Astrocyte of the spinal cord (primary cell): ENCODE measurements at regions not wholly inside any gene's neighbourhood (a gene's known extent, or its start where the extent isn't known, plus 50 kb on each side); places are given as distances from the start of the nearest gene placed in this dataset.

Source experiments
- DNase-seq: peaks from one replicate; pipeline ENCODE4 v3.0.0; 2011; ENCODE audit warnings: low read depth, low spot score
- H3K4me3 ChIP-seq: 2 replicates; pipeline ENCODE4 v1.5.1; 2011; ENCODE audit warnings: low read depth, mild to moderate bottlenecking, low read length, moderate library complexity
- in situ Hi-C: cut with HindIII; loops from 2 replicates; pipeline ENCODE4 v1.10.0; 2017; ENCODE audit warnings: low sequenced_read_pairs
- TF ChIP-seq, protein P1 (sequence below): IDR thresholded peaks from 2 replicates; pipeline ENCODE4 v1.5.1; 2012; ENCODE audit warnings: low read depth, mild to moderate bottlenecking, low read length, inconsistent platforms

DNA sequence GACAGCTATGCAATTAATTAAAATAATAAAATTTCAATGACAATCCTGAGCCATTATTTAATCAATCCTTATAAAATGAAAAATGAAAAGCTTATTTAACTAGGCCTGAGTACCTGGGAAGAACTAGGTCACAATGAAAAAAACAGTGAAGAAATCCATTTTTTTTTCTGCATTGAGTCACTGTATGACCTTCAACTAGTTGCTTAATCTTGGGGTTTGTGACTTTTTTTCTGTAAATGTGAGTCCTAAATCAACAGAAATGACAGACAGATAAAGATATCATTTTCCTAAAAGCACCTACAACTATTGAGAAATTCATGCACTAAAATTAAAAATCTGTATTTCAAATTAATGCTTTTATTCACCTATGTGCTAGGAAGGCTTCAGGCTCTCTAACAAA is 96.8 kb downstream of the TMEM26 start:
- TF ChIP-seq, protein P1, sequence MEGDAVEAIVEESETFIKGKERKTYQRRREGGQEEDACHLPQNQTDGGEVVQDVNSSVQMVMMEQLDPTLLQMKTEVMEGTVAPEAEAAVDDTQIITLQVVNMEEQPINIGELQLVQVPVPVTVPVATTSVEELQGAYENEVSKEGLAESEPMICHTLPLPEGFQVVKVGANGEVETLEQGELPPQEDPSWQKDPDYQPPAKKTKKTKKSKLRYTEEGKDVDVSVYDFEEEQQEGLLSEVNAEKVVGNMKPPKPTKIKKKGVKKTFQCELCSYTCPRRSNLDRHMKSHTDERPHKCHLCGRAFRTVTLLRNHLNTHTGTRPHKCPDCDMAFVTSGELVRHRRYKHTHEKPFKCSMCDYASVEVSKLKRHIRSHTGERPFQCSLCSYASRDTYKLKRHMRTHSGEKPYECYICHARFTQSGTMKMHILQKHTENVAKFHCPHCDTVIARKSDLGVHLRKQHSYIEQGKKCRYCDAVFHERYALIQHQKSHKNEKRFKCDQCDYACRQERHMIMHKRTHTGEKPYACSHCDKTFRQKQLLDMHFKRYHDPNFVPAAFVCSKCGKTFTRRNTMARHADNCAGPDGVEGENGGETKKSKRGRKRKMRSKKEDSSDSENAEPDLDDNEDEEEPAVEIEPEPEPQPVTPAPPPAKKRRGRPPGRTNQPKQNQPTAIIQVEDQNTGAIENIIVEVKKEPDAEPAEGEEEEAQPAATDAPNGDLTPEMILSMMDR, result no peak
- no peak overlapping the region for H3K4me3 ChIP-seq
- in situ Hi-C loops, result no loop called here
- DNase-seq, result no peak

DNA sequence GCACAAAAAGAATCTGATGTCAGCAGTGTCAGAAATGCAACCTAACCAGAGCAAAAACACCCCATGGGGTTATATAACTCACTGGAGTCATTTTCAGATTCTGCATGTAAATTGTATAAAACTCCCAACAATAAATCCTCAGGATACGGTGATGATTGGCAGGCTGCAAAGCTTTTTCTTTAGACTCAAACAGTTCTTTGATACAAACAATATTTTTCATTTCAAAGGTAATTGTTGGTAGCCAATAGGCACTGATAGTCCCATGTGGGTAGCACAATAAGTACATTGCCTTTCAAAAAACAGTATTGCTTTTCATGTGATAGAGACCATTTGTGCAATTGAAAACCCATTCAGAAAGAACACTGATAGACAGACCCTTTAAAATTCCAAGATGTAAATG is 98.0 kb downstream of the TMEM26 start:
- no peak overlapping the region for H3K4me3 ChIP-seq
- no peak for DNase-seq
- TF ChIP-seq, protein P1, result no peak
- in situ Hi-C loops, result no loop called here

- in situ Hi-C loops, result no loop called here
- no peak for DNase-seq
- H3K4me3 ChIP-seq, result no peak overlapping the region
- TF ChIP-seq, protein P1, result no peak
Measured at GRCh38 chr10:61354401-61354975, 98.7 kb downstream of the TMEM26 start.

GRCh38 chr10:61350794-61351193 is 102.4 kb downstream of the TMEM26 start:
- no peak for DNase-seq
- TF ChIP-seq, protein P1, result no peak
- in situ Hi-C loops, result no loop called here
- H3K4me3 ChIP-seq, result no peak overlapping the region

- TF ChIP-seq, protein P1, result no peak
- H3K4me3 ChIP-seq, result no peak overlapping the region
- DNase-seq, result no peak
- in situ Hi-C loops, result no loop called here
Measured at GRCh38 chr10:61350068-61350467, 103.1 kb downstream of the TMEM26 start.

- TF ChIP-seq, protein P1, result no peak
- no peak overlapping the region for H3K4me3 ChIP-seq
- DNase-seq, result no peak
- in situ Hi-C loops, result no loop called here
Measured at GRCh38 chr10:61346796-61347413, 106.3 kb downstream of the TMEM26 start.
